Gastrocnemius medialis (tissue), 4 donors: ENCODE measurements at regions not wholly inside any gene's neighbourhood (a gene's known extent, or its start where the extent isn't known, plus 50 kb on each side); places are given as distances from the start of the nearest gene placed in this dataset.

Source experiments
- POLR2A ChIP-seq, 2 donors: fragments of 450-650 bp; IDR thresholded peaks; one replicate each; pipeline ENCODE4 v1.6.1; 2017; ENCODE audit warnings: antibody characterized with exemption in 2 of 2, mild to moderate bottlenecking in 2 of 2, moderate library complexity in 2 of 2
- TF ChIP-seq, protein P1 (sequence below), 5 experiments: fragments of 450-650 bp in 3 of 5; fragments of 200-600 bp in 2 of 5; sonication (generic) in 2 of 5; IDR thresholded peaks in 4 of 5; conservative IDR thresholded peaks in 1 of 5; 1 replicate in 4 of 5; 2 replicates in 1 of 5; pipeline ENCODE4 v1.5.1; 2016 to 2019; ENCODE audit warnings: antibody characterized with exemption in 5 of 5, mild to moderate bottlenecking in 3 of 5, moderate library complexity in 3 of 5

DNA sequence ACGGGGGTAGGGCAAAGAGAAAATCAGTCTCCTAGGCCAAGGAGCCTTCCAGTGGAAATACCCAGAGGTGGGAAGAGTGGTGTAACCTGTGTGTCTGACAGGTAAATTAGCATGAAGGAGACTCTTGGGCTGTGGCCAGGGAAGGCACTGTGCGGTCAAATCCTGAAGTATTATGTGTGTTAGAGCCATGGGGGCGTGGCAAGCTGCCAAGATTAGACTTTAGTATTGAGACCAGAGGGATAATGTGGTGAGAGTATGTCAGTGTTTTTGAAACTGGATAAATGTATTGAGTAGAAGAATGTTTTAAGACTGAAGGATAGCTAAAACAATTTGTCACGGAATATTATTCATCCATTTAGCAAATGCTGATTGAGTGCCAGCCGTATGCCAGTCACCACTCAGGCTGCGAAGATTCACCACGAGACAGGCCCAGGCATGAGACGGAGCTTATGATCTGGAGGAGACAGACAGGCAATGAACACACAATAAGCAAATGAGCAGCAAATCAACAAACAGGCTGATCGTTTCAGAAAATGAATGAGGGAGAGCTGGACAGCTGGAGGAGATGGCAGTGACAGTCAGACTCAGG is 445.9 kb downstream of the MCTP2 start:
- TF ChIP-seq POLR2A (IDR thresholded peaks at IDR 0.05): no peak
- TF ChIP-seq, protein P1, sequence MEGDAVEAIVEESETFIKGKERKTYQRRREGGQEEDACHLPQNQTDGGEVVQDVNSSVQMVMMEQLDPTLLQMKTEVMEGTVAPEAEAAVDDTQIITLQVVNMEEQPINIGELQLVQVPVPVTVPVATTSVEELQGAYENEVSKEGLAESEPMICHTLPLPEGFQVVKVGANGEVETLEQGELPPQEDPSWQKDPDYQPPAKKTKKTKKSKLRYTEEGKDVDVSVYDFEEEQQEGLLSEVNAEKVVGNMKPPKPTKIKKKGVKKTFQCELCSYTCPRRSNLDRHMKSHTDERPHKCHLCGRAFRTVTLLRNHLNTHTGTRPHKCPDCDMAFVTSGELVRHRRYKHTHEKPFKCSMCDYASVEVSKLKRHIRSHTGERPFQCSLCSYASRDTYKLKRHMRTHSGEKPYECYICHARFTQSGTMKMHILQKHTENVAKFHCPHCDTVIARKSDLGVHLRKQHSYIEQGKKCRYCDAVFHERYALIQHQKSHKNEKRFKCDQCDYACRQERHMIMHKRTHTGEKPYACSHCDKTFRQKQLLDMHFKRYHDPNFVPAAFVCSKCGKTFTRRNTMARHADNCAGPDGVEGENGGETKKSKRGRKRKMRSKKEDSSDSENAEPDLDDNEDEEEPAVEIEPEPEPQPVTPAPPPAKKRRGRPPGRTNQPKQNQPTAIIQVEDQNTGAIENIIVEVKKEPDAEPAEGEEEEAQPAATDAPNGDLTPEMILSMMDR (IDR thresholded peaks at IDR 0.05 in 4 of 5, conservative IDR thresholded peaks at IDR 0.05 in 1 of 5): no peak
